ENCODE measurements at regions not wholly inside any gene's neighbourhood (a gene's known extent, or its start where the extent isn't known, plus 50 kb on each side); places are given as distances from the start of the nearest gene placed in this dataset.

- no peak for TF ChIP-seq CTCF (IDR thresholded peaks at IDR 0.05 in 4 of 5, conservative IDR thresholded peaks at IDR 0.05 in 1 of 5)
- TF ChIP-seq POLR2A (IDR thresholded peaks at IDR 0.05): no peak
These were observed 219.1 kb upstream of the PITRM1 start for GRCh38 chr10:3391657-3392056.

Measured in gastrocnemius medialis (tissue), 4 donors.